KOPT-K1 (cell line): ENCODE measurements at regions not wholly inside any gene's neighbourhood (a gene's known extent, or its start where the extent isn't known, plus 50 kb on each side); places are given as distances from the start of the nearest gene placed in this dataset.
"Not testable (repeated sequence)": the region's sequence is repeated elsewhere in the genome, so short reads cannot be mapped to it uniquely, and the experiment has no call there.

Source experiments
- H3K27ac ChIP-seq: fragments of 200-600 bp; sonication (generic); 2 replicates; pipeline ENCODE4 v1.5.1; 2016; ENCODE audit warnings: antibody characterized with exemption, mild to moderate bottlenecking, low read depth, low read length; ENCODE audit not compliant: poor library complexity, severe bottlenecking
- H3K36me3 ChIP-seq: fragments of 200-600 bp; sonication (generic); 2 replicates; pipeline ENCODE4 v1.5.1; 2017; ENCODE audit warnings: antibody characterized with exemption, mild to moderate bottlenecking, low read length, moderate library complexity; ENCODE audit not compliant: insufficient read depth
- H3K9me3 ChIP-seq: fragments of 200-600 bp; sonication (generic); 2 replicates; pipeline ENCODE4 v1.5.1; 2017; ENCODE audit warnings: antibody characterized with exemption, low read length, mild to moderate bottlenecking; ENCODE audit not compliant: insufficient read depth, poor library complexity, severe bottlenecking

- Histone ChIP-seq H3K27ac (no peak overlapping the region), H3K9me3 (no peaks in the 10 kb centered on the region), H3K36me3 (no peaks in the 10 kb centered on the region)
Observed at GRCh38 chr6:78709021-78709420, 158.3 kb upstream of the IRAK1BP1 start.

GRCh38 chr6:78713564-78713963 is 153.8 kb upstream of the IRAK1BP1 start:
- Histone ChIP-seq H3K36me3 (no peaks in the 10 kb centered on the region), H3K27ac (peak overlapping the region; percentile 34), H3K9me3 (no peaks in the 10 kb centered on the region)

GRCh38 chr6:78744144-78744543 is 123.2 kb upstream of the IRAK1BP1 start:
- Histone ChIP-seq H3K9me3 (peaks cover 28% of the 10 kb centered on the region), H3K36me3 (no peaks in the 10 kb centered on the region), H3K27ac (no peak overlapping the region)

- Histone ChIP-seq H3K27ac (no peak overlapping the region), H3K9me3 (peaks cover 21% of the 10 kb centered on the region)
Observed at GRCh38 chr6:78746457-78746856, 120.9 kb upstream of the IRAK1BP1 start.

GRCh38 chr6:78749326-78749725 is 118.0 kb upstream of the IRAK1BP1 start:
- Histone ChIP-seq H3K9me3 (peaks cover 12% of the 10 kb centered on the region), H3K36me3 (no peaks in the 10 kb centered on the region), H3K27ac (no peak overlapping the region)

More at GRCh38 chr6:78746457-78746856, 120.9 kb upstream of the IRAK1BP1 start:
- H3K36me3 ChIP-seq, result no peaks in the 10 kb centered on the region

- H3K9me3 ChIP-seq, H3K27ac ChIP-seq: not testable (repeated sequence)
Observed at GRCh38 chr6:78758297-78758798, 109.0 kb upstream of the IRAK1BP1 start.

GRCh38 chr6:78768271-78768670 is 99.1 kb upstream of the IRAK1BP1 start:
- no peak overlapping the region for H3K27ac ChIP-seq
- no peaks in the 10 kb centered on the region for H3K9me3 ChIP-seq
- H3K36me3 ChIP-seq, result no peaks in the 10 kb centered on the region

More at GRCh38 chr6:78758297-78758798, 109.0 kb upstream of the IRAK1BP1 start:
- H3K36me3 ChIP-seq, result not testable (repeated sequence)

GRCh38 chr6:78770765-78771164 is 96.6 kb upstream of the IRAK1BP1 start:
- H3K9me3 ChIP-seq, result no peaks in the 10 kb centered on the region
- H3K27ac ChIP-seq, result no peak overlapping the region
- H3K36me3 ChIP-seq, result no peaks in the 10 kb centered on the region

GRCh38 chr6:78771586-78771985 is 95.8 kb upstream of the IRAK1BP1 start:
- Histone ChIP-seq H3K36me3 (no peaks in the 10 kb centered on the region), H3K9me3 (no peaks in the 10 kb centered on the region), H3K27ac (no peak overlapping the region)

GRCh38 chr6:78781001-78781400 is 86.3 kb upstream of the IRAK1BP1 start:
- H3K36me3 ChIP-seq, result no peaks in the 10 kb centered on the region
- H3K9me3 ChIP-seq, result no peaks in the 10 kb centered on the region

GRCh38 chr6:78783366-78783765 is 84.0 kb upstream of the IRAK1BP1 start:
- H3K36me3 ChIP-seq, H3K27ac ChIP-seq, H3K9me3 ChIP-seq: not testable (repeated sequence)

More at GRCh38 chr6:78781001-78781400, 86.3 kb upstream of the IRAK1BP1 start:
- H3K27ac ChIP-seq, result no peak overlapping the region

- Histone ChIP-seq H3K9me3 (no peaks in the 10 kb centered on the region), H3K27ac (no peak overlapping the region), H3K36me3 (no peaks in the 10 kb centered on the region)
Observed at GRCh38 chr6:78797270-78797669, 70.1 kb upstream of the IRAK1BP1 start.

- H3K27ac ChIP-seq, result no peak overlapping the region
- H3K9me3 ChIP-seq, result no peaks in the 10 kb centered on the region
- no peaks in the 10 kb centered on the region for H3K36me3 ChIP-seq
Observed at GRCh38 chr6:78799682-78800081, 67.7 kb upstream of the IRAK1BP1 start.

- not testable (repeated sequence) for H3K9me3 ChIP-seq, H3K36me3 ChIP-seq, H3K27ac ChIP-seq
Observed at GRCh38 chr6:78806792-78807191, 60.6 kb upstream of the IRAK1BP1 start.

GRCh38 chr6:78807655-78808355 is 59.5 kb upstream of the IRAK1BP1 start:
- not testable (repeated sequence) for H3K9me3 ChIP-seq, H3K27ac ChIP-seq, H3K36me3 ChIP-seq

GRCh38 chr6:78808356-78808891 is 58.9 kb upstream of the IRAK1BP1 start:
- Histone ChIP-seq H3K27ac (no peak overlapping the region), H3K9me3 (no peaks in the 10 kb centered on the region), H3K36me3 (no peaks in the 10 kb centered on the region)
